Stimulated activated naive CD8-positive, alpha-beta T cell treated with anti-CD3 and anti-CD28 coated beads, Interleukin-15, Interleukin-2, amounts not matched to agents 100 U/mL and 50 U/mL, for 24 hours (primary cell): ENCODE measurements at regions not wholly inside any gene's neighbourhood (a gene's known extent, or its start where the extent isn't known, plus 50 kb on each side); places are given as distances from the start of the nearest gene placed in this dataset.

Experiments
- ATAC-seq: fragments of 150-1000 bp; cut with Tn5 transposase; one replicate; pipeline ENCODE4 v1.10.0; 2021
- DNase-seq: peaks from one replicate; pipeline ENCODE4 v3.0.0; 2021

DNA sequence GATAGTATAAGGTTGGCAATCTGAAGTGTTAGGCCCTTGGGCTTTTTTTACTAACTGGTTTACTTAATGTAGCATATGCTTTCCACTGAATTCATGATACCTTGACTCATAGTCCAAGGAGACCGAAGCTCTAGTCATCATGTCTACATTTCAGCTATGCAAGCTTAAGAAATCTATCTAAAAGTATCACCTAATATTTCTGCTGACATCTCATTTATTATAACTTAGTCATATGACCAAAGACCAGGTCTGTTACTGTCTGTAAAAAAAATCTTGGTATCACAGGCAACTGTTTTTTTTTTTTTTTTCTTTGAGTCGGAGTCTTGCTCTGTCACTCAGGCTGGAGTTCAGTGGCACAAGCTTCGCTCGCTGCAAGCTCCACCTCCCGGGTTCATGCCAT is 814.0 kb upstream of the NDST4 start:
- no peak for ATAC-seq
- DNase-seq, result no peak

DNA sequence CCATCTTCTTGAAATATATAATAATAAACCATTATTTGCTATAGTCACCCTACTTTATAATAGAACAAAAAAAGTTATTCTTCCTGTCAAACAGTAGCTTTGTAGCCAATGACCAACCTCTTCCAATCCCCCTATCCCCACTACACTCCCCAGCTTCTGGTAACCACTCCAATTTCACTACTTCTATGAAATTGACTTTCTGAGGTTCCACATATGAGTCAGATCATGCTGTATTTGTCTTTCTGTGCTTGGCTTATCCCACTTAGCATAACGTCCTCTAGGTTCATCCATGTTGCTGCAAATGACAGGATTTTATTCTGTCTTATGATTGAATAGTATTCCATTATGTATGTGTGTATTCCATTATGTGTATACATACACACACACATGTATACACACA is 809.7 kb upstream of the NDST4 start:
- DNase-seq (no peak), ATAC-seq (no peak)

GRCh38 chr4:115920637-115921036 is 807.2 kb upstream of the NDST4 start:
- DNase-seq (no peak), ATAC-seq (no peak)

DNA sequence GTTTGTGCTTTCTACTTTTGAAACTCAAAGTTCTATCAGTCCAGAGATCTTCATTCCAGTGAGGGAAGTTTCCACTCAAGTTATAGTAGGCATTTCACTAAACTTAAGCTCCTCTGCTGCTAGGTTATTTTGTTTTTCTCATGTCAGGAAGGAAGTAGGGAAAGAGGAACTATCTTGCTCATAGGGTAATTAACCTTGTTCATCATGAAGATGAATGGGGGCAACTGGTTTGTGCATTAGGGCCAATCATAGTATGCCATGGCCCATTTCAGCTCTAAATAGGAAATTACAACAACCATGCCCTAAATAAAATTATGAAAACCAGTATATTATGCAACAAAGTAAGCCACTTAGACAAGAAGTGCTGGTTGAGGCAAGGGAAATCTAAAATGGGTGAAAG is 804.7 kb upstream of the NDST4 start:
- ATAC-seq (no peak), DNase-seq (no peak)

DNA sequence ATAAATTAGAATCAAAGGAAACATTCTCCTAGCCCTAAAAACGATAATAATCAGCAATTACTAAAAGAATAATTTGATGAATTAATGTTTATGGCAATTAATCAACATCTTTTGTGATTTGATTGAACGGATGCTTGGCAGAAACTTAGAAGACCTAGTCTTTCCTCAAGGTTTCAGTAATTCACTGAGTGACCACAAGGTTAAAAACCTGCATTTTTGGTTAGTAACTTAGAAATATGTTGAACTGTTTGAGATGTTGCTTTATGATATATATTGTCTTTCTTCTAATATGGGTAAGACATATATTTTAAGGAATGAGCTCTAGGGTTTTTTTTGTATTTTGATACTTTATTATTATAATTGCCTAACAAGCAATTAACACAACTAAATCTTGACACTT is 793.0 kb upstream of the NDST4 start:
- no peak for ATAC-seq
- DNase-seq, result no peak

- no peak for DNase-seq
Measured at GRCh38 chr4:115883847-115884246, 770.4 kb upstream of the NDST4 start.

GRCh38 chr4:115883231-115883630 is 769.8 kb upstream of the NDST4 start:
- ATAC-seq, result no peak

More at GRCh38 chr4:115883847-115884246, 770.4 kb upstream of the NDST4 start:
- no peak for ATAC-seq

GRCh38 chr4:115873048-115873447 is 759.6 kb upstream of the NDST4 start:
- ATAC-seq (no peak), DNase-seq (no peak)

More at GRCh38 chr4:115883231-115883630, 769.8 kb upstream of the NDST4 start:
- DNase-seq, result no peak

DNA sequence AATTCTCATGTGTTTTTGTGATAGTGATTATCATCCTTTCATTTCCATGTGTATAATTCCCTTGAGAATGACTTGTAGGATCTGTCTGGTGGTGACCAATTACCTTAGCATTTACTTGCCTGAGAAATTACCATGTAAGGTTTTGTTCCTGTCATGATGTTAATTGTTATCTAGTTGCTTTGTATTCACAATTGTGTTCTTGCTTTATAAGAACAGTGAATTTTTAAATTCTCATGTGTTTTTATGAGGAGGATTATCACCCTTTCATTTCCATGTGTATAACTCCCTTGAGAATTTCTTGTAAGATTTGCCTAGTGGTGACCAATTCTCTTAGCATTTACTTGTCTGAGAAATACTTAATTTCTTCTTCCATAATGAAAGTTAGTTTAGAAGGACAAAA is 758.2 kb upstream of the NDST4 start:
- no peak for DNase-seq

DNA sequence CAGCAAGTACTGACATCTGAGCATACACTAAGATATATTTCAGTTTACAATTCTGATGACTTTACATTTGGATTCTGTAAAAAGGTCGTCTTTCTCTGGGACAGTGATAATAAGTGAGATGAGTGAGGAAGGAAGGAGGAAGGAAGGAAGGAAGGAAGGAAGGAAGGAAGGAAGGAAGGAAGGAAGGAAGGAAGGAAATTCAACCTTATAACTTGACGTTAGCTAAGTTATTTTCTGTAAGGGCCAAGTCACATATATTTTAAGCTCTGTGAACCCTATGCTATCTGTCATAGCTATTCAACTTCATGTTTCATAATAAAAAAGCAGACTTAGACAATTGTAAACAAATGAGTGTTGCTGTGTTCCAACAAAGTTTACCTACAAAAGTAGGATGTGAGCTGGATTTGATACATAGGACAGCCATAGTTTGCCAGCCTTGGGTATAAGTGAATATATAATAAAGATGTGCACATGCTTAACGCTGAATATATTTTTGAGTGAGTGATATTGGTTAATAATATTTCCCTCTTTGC is 753.0 kb upstream of the NDST4 start:
- DNase-seq (no peak), ATAC-seq (no peak)

More for the DNA sequence above, 758.2 kb upstream of the NDST4 start:
- no peak for ATAC-seq

GRCh38 chr4:115865736-115866135 is 752.3 kb upstream of the NDST4 start:
- no peak for ATAC-seq
- no peak for DNase-seq

- DNase-seq (no peak), ATAC-seq (no peak)
Measured at GRCh38 chr4:115852767-115853091, 739.3 kb upstream of the NDST4 start.

- ATAC-seq (no peak), DNase-seq (peak; percentile 12)
Measured at GRCh38 chr4:115851918-115852766, 738.7 kb upstream of the NDST4 start.

- ATAC-seq (no peak), DNase-seq (no peak)
Measured at GRCh38 chr4:115850799-115851509, 737.5 kb upstream of the NDST4 start.

GRCh38 chr4:115844180-115844579 is 730.8 kb upstream of the NDST4 start:
- ATAC-seq (no peak), DNase-seq (no peak)

- no peak for ATAC-seq
- DNase-seq, result no peak
Measured at GRCh38 chr4:115841871-115842270, 728.5 kb upstream of the NDST4 start.

GRCh38 chr4:115834441-115834840 is 721.0 kb upstream of the NDST4 start:
- DNase-seq (no peak), ATAC-seq (no peak)

DNA sequence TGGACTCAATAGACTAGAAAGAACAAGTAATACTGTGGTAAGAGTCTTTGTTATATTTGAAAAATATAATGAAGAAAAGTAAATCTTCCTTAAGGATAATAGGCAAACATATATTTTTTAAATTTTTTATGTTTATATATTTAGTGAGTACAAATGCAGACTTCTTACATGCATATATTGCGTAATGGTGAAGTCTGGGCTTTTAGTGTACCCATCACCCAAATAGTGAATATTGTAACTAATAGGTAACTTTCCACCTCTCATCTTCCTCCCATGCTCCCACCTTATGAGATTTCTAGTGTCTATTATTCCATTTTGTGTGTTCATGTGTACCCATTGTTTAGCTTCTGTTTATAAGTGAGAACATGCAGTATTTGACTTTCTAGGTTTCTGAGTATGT is 711.2 kb upstream of the NDST4 start:
- ATAC-seq (no peak), DNase-seq (no peak)

- ATAC-seq (no peak), DNase-seq (no peak)
Measured at GRCh38 chr4:115803825-115804224, 690.4 kb upstream of the NDST4 start.

- no peak for ATAC-seq
Measured at GRCh38 chr4:115790812-115791211, 677.4 kb upstream of the NDST4 start.

GRCh38 chr4:115781528-115782146 is 668.2 kb upstream of the NDST4 start:
- ATAC-seq, result no peak
- no peak for DNase-seq

More at GRCh38 chr4:115790812-115791211, 677.4 kb upstream of the NDST4 start:
- DNase-seq, result no peak

- ATAC-seq (no peak), DNase-seq (no peak)
Measured at GRCh38 chr4:115780835-115781234, 667.4 kb upstream of the NDST4 start.

- DNase-seq (no peak), ATAC-seq (no peak)
Measured at GRCh38 chr4:115780268-115780667, 666.8 kb upstream of the NDST4 start.
